ENCODE measurements at regions not wholly inside any gene's neighbourhood (a gene's known extent, or its start where the extent isn't known, plus 50 kb on each side); places are given as distances from the start of the nearest gene placed in this dataset.

- DNase-seq (ENCODE audit: low read depth) = no peak
- TF ChIP-seq, protein P1, sequence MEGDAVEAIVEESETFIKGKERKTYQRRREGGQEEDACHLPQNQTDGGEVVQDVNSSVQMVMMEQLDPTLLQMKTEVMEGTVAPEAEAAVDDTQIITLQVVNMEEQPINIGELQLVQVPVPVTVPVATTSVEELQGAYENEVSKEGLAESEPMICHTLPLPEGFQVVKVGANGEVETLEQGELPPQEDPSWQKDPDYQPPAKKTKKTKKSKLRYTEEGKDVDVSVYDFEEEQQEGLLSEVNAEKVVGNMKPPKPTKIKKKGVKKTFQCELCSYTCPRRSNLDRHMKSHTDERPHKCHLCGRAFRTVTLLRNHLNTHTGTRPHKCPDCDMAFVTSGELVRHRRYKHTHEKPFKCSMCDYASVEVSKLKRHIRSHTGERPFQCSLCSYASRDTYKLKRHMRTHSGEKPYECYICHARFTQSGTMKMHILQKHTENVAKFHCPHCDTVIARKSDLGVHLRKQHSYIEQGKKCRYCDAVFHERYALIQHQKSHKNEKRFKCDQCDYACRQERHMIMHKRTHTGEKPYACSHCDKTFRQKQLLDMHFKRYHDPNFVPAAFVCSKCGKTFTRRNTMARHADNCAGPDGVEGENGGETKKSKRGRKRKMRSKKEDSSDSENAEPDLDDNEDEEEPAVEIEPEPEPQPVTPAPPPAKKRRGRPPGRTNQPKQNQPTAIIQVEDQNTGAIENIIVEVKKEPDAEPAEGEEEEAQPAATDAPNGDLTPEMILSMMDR (conservative IDR thresholded peaks at IDR 0.05; ENCODE audit: low read length) = no peak
- no peak overlapping the region for H3K4me3 ChIP-seq (ENCODE audit: low read length)
Observed at GRCh38 chr3:177314897-177315296, 117.6 kb upstream of the TBL1XR1 start.

DNA sequence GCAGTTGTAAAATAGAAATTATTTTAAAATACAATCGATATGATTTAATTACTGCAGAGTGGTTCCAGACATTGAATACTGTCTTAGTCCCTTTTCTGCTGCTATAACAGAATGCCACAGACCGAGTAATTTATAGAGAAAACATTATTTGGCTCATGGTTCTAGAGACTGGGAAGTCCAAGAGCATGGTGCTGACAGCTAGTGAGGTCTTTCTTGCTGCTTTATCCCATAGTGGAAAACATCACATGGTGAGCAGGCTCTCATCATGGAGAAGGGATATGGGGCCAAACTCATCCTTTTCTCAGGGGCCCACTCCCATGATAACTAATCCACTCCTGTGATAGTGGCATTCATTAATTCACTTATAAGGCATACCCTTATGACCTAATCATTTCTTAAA is 120.0 kb upstream of the TBL1XR1 start:
- no peak overlapping the region for H3K4me3 ChIP-seq (ENCODE audit: low read length)
- TF ChIP-seq, protein P1 (conservative IDR thresholded peaks at IDR 0.05; ENCODE audit: low read length) = no peak
- no peak for DNase-seq (ENCODE audit: low read depth)

- H3K4me3 ChIP-seq (ENCODE audit: low read length) = no peak overlapping the region
- TF ChIP-seq, protein P1 (conservative IDR thresholded peaks at IDR 0.05; ENCODE audit: low read length) = no peak
- no peak for DNase-seq (ENCODE audit: low read depth)
Observed at GRCh38 chr3:177318559-177318958, 121.3 kb upstream of the TBL1XR1 start.

DNA sequence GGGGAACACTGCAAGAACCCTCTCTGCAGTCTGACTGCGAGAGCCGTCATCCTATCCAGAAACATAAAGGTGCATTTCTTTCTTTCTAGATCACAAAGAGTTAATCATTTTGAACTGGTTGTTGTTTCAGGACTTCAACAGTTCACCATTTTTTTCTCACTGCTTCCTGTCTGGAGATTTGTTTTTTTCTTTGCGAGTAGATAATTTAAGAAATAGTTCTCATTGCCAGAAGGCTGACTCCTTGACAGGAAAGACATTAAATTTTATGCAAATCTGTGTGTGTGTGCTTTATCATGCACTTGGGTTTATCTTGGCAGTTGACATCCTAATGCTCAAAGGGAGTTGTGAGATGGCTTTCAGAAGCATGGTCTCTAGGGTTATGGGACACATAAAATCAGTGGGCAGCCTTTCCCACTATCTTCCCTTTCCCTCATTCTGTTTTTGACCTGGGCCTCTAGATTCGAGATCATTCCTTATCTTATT is 123.5 kb upstream of the TBL1XR1 start:
- no peak overlapping the region for H3K4me3 ChIP-seq (ENCODE audit: low read length)
- no peak for DNase-seq (ENCODE audit: low read depth)
- TF ChIP-seq, protein P1 (conservative IDR thresholded peaks at IDR 0.05; ENCODE audit: low read length) = no peak

- TF ChIP-seq, protein P1 (conservative IDR thresholded peaks at IDR 0.05; ENCODE audit: low read length) = no peak
- DNase-seq (ENCODE audit: low read depth) = no peak
- H3K4me3 ChIP-seq (ENCODE audit: low read length) = no peak overlapping the region
Observed at GRCh38 chr3:177321819-177322218, 124.5 kb upstream of the TBL1XR1 start.

DNA sequence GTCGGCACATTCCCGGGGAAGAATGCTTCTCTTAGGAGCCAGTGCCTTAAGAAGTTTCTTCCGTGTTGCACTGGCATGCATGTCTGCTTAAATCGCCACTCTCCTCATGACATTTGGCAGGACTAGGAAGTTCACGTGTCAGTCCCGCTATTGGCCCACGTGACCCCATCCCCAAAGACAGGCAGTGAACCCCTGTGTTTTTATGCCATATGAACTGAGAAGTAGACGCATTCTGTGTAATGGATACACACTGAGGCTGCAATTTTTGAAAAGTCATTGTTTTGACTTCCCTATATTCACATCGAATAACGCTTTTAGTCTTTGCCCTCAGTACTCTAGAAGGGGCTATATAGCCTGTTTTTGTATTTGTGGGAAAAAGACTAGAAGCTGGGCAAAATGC is 125.6 kb upstream of the TBL1XR1 start:
- TF ChIP-seq, protein P1 (conservative IDR thresholded peaks at IDR 0.05; ENCODE audit: low read length) = no peak
- no peak overlapping the region for H3K4me3 ChIP-seq (ENCODE audit: low read length)
- DNase-seq (ENCODE audit: low read depth) = no peak

DNA sequence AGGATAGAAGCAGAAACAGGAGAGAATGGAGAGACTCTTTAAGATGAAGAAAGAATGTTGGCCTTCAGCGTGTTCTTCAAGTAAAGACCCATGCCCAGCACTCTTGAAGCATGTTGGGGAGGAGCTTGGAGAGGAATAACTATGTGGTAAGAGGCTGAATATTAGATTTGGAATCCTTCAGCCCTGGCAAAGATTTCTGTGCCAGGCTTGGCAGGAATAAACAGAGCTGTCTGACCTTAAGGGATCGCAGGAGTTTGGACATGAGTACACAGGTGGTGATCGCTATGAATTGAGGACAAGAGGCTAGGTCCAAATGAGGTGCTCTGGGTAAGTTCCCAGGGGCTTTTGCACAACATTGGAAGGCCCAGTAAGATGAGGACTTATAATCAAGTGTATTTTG is 132.6 kb upstream of the TBL1XR1 start:
- no peak for DNase-seq (ENCODE audit: low read depth)
- TF ChIP-seq, protein P1 (conservative IDR thresholded peaks at IDR 0.05; ENCODE audit: low read length) = no peak
- no peak overlapping the region for H3K4me3 ChIP-seq (ENCODE audit: low read length)

Data from AG10803 (cell line).